Suprapubic skin (tissue), 4 donors: ENCODE measurements at regions not wholly inside any gene's neighbourhood (a gene's known extent, or its start where the extent isn't known, plus 50 kb on each side); places are given as distances from the start of the nearest gene placed in this dataset.

Source experiments
- CTCF ChIP-seq, 2 donors: fragments of 200-600 bp in 1 of 2; fragments of 450-650 bp in 1 of 2; sonication (generic) in 1 of 2; IDR thresholded peaks; one replicate each; pipeline ENCODE4 v1.5.1; 2016 to 2019; ENCODE audit warnings: antibody characterized with exemption in 2 of 2, mild to moderate bottlenecking in 1 of 2, moderate library complexity in 1 of 2
- EP300 ChIP-seq: sonication (generic); formaldehyde crosslinking; IDR thresholded peaks from one replicate; pipeline ENCODE4 v1.6.1; 2017; ENCODE audit warnings: antibody characterized with exemption
- POLR2A ChIP-seq, 2 donors: fragments of 450-650 bp; IDR thresholded peaks; one replicate each; pipeline ENCODE4 v1.6.1; 2017; ENCODE audit warnings: antibody characterized with exemption in 2 of 2, mild to moderate bottlenecking in 2 of 2, moderate library complexity in 2 of 2
- POLR2AphosphoS5 ChIP-seq, 3 donors: sonication (generic); formaldehyde crosslinking; IDR thresholded peaks; one replicate each; pipeline ENCODE4 v1.6.1; 2017; ENCODE audit warnings: antibody characterized with exemption in 3 of 3

- TF ChIP-seq CTCF (IDR thresholded peaks at IDR 0.05) (no peak), POLR2AphosphoS5 (IDR thresholded peaks at IDR 0.05) (no peak), EP300 (no peak), POLR2A (IDR thresholded peaks at IDR 0.05) (no peak)
Measured at GRCh38 chr1:214103778-214104177, 116.0 kb downstream of the PROX1 start.
